ENCODE measurements at regions not wholly inside any gene's neighbourhood (a gene's known extent, or its start where the extent isn't known, plus 50 kb on each side); places are given as distances from the start of the nearest gene placed in this dataset.

DNA sequence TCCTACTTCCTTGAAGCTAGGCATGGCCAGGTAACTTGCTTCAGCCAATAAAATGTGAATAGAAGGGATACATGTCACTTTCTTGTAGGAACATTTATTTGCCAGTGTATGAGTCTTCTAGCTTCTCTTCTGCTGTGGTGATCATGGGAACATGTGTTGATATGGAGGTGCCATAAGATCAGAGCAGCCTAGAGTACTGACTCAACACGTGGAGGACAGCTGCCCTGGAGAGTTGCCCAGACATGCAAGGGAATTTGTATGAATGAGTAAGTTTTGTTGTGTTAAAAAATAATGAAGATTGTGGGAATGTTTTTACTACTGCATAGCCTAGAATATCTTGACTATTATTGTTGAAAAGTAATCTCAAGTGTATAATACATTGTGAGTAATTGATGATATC lies 502.3 kb downstream of the NUF2 start:
- DNase-seq = no peak

DNA sequence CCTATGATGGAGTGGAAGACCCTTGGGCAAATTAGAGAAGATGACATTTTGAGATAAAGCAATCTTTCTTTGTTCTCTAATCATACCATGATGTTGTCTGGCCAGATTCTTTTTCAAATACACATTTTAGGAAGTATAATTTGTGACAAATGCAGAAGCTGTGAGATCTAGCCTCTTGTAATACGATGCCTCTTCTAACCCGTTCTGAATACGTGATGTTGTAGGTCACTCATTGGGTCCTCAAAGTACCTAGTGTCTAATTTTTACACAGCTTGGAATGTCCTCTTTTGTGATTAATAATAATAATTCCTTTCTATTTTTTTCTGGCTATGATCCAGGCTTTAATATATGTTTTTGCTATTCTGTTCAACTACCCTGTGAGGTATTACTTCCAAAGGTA lies 502.7 kb downstream of the NUF2 start:
- DNase-seq = no peak

DNA sequence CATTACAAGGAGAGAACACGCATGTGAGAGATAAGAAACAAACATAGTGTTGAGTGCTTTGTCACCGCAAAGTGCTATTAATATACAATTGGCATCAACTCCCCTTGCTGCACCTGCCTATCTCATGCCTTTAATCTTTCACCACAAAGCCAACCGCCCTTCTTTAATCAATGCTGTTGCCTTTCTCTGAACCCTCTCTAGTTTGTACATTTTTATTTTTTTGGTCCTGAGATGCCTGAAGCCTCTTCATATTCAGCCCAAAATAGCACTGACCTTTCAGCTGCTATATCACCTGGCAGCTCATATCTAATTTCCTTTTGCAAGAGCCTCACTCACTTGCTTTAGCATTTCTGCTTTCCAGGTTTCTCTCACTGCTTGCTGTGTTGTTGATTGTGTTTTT lies 504.7 kb downstream of the NUF2 start:
- DNase-seq = peak; percentile 97

DNA sequence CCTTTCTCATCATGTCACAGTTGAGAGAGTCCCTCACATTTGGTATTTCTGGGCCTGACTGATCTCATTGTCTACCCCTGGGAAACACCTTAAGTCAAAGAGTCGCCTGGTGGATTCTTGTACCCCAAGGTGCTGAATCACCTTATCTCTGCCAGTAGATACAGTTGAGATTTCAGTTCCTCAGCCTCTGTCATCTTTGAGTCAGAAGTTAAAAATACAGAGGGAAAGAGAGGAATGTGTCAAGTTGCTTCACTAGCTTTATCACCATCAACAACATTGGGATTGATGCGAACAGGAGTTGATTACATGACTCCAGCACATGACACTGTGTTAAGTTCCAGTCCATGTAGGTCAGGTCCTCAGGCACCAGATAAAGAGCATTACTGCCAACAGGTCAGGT lies 513.0 kb downstream of the NUF2 start:
- DNase-seq = no peak

DNA sequence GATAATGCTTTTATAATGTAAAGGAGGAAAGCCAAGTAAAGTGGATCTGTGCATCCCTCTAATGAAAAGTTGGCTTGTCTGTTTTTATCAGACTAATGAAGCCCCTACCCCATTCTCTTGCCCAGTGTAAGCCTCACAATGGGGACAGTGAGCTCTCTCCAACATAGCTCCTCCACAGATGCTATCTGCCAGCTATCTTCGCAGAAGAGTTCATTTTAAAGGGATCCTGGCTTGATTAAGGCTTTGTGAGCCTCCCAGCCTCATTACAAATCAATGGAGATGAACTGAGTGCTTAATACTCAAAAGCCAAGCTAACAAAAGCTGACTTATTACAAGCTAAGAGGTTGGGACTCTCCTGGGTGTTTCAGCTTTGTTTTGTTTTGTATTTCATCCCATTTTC lies 514.7 kb downstream of the NUF2 start:
- DNase-seq = no peak

DNA sequence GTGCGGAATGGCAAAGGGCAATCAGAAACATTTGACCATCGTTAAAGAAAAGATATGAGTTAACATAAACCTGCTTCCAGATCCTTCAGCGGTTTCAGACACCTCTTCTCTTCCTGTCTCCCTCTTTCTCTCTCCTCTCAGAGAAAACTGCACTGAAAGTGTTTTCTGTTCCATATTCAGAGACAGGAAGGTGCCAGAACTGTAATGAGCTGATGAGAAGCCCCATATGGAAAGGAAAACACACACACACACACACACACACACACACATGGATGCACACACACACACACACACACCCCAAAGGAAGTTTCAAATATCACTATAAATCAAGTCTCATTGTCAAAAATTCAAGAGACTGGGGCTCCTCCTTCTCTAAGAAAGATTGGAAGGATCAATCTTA lies 515.5 kb downstream of the NUF2 start:
- no peak for DNase-seq

DNA sequence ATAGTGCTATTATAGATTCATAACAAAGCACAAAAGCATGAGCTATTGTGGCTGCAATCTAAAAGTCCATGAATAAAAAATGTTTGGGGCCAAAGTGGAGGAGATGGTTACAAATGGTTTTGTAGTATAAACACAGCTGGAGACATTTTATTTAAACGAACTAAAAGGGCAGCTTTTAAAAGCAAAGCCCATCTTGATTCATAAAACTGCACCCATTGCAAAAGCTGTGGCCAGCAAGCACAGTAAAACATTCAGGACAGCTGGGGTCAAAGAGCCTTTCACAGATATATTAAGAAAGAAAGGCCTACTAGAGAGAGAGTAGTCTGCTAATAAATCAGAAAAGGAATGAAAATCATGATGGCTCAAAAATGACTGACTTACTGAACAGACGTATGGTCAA lies 520.8 kb downstream of the NUF2 start:
- no peak for DNase-seq

DNA sequence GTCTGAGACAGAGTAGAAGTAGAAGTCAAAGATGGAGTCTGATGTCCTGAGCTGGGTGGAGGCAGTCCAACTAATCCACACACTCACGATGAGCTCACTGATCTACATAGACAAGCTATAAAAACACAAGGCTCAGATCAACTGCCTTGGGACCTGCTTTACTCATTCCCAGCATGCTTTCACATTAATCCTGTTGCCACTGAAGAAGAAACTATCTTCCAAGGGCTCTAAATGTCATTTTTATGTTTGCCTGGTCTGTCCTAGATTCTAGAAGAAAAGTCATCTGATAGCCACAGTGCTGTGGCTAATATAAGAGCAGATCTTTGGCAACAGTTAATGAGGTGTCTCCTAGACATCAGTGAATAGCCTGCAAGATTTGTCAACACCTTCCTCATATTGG lies 522.7 kb downstream of the NUF2 start:
- DNase-seq = no peak

DNA sequence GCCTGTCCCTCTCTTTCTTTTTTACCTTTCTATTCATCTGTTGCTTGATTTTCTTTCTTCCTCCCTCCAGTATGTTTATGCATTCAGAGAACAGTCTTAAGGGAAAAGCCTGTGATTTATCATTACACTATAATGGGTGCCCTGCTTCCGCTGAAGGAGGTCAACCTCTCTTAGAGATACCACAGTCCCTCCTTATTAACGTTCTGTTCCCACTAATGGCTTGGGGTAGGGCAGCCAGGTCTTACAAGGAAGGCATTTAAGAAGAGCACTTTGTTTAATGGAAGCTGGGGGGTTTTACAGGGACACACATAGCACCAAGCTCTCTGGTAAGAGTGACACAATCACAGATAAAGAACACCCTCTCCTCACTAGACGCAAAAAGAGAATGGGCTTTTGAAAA lies 523.5 kb downstream of the NUF2 start:
- no peak for DNase-seq

DNA sequence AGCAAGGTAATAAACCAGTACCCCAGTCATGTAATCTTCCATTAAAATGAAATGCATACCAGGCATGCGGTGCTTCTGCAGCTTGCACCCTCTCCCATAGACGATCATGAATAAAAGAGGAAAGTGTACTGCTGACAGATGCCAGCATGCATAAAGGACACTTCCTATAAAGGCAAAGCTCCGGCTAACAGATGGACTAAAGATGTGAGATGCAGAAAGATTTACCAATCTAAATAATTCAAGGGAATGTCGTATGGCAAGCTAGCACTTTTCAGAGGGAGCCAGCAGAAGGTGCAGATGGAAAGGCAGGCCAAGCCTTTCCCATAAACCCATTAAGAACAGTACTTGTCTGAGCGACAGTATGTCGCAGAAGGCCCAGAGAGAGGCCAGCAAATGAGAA lies 542.0 kb downstream of the NUF2 start:
- DNase-seq = no peak

DNA sequence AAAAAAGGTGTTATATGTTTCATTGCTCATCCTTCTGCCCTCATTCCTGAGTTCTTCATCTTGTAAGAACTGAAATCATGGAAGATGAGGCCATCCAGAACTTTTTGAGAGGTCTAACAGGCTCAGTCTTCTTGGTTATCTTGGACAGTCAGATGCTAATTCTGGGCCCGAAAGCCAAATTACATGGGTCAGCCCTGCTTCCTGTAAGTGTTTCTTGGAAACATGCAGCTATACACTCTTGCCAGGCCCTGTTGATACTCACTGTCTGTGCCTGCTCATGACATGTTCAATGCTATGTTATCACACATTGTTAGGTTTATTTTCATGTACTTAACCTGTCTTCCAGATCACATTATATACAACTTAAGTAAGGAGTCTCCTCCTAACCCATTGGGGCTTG lies 542.5 kb downstream of the NUF2 start:
- no peak for DNase-seq

DNA sequence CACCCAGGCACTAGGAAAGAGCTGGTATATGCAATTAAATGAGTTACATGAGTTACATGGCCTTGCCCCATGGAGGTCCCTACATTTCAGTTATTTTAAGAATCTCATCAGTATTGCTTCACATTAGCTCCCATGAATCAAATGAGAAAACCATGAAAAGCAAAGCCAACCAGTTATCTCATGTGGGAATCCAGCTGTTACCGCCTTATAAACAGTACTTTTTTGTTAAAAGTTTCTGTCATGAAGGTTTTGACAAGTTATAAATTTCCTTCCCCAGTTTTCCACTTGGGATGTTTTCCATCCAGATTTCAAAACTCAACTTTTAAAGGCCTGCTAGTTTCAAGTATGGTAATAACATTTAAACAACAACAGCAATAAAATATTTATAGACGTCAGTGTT lies 544.8 kb downstream of the NUF2 start:
- no peak for DNase-seq

DNA sequence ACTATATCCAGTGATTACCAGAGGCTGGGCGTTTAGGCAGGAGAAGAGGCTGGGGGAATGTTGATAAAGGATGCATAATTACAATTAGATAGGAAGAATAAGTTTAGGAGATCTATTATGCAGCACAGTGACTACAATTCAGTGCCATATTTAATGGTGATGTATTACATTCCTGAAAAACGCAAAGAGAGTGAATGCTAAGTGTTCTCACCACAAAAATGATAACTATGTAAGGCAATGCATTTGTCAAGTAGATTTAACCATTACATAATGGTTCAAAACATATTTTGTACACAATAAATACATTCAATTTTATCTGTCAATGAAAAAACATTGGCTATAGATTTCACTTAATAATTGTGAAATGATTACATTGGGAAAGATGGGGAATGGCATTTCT lies 548.9 kb downstream of the NUF2 start:
- no peak for DNase-seq

DNA sequence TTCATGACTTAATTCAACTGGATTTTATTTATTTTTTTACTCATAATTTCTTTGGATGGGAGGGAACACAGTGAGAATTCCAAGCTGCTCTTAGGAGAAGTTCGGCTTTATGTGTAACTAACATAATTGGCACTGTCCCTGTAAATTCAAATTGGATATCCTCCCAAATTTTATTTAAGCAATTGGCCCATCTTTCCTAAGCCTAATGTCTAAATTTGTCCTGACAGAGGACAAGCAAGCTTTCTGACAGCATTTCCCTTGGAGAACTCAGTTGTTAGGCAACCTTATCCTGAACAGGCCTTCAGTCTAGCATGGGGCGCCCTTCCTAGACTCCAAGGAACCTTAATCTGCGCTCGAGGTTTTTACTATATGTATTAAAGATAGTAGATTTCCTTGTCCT lies 550.3 kb downstream of the NUF2 start:
- no peak for DNase-seq

DNA sequence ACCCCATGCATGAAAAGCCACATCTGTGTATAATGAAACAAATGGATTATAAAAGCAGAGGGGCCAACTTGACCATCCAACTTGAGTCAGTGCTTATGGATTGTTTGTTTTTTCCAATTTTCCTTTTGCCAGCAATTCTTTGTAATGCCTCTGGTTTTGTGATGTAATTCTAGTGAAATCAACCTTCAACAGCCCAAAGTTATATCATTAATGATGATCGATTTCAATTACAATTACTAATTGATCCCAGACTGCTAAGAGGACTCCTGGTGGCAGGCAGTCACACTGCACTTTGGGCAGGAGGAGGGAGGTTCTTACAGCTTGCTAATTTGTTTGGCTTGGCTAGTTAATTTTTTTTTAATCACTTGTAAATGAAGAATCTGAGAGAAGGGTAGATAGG lies 552.3 kb downstream of the NUF2 start:
- DNase-seq = peak; percentile 47

DNA sequence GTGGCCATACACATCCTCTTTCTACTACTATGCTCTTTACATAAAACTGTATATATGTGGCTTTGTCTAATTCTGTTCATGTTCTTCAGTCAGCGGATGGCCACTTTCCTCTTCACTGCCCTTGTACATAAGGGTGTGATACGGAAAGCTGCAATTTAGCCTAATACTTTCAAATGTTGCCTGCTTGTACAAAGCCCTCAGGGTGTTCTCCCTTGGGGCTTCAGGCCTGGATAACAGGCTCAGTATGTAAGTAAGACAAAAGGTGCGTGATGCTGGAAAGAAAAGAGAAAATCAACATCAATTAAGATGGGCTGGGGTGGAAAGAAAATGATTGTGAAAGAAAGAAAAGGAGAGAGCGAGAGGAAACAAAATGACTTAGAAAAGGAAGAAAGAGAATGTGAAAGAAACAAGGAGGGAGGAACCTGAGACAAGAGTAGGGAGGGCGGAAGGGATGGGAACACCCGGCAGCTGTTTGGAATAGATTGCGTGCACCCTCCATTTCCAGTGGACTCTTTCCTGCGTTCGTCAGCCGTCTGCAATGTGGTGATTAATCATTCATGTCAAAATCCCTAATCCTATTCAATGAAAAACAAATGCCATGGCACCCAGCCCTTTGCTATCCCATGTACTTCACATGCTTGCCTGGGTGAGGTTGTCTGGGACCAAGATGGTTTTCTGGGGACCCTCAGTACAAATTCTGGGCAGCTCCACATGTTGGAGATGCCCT lies 553.6 kb downstream of the NUF2 start:
- DNase-seq = peak; percentile 93

DNA sequence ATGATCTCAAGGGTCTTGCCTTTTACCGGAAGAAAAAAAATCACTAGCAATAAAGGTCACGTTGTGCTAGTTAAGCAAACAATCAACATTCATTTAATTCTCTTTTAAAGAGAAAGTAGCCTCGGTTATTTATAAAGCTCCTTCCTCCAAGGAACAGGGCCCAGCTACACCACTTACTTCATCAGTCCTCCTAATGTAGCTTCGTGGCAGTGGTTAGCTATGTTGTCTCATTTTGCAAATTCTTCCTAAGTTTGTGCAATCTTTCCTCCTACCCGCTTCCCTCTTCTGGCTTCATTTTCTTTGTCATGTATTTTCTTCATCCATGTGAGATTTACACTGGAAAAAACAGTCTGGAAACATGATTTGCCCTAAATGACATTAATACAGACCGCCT lies 554.2 kb downstream of the NUF2 start:
- DNase-seq = peak; percentile 73

DNA sequence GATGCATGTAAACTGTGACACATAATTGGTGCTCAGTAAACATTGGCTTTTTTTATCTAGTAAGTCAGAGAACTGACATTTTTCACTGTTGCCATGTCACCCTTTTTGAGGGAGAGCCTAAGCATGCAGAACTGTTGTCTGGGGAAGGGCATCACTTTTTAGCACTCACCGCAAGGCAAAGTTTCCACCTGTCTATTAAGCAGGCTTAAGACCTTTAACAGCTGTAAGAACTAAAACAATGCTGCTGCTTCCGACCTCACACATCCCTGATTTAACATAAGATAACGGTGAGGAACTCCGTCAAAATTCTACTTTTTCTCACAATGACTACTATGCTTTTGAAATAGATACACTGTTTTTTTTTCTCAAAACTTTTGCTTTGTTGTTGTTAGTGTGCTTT lies 554.8 kb downstream of the NUF2 start:
- no peak for DNase-seq

DNA sequence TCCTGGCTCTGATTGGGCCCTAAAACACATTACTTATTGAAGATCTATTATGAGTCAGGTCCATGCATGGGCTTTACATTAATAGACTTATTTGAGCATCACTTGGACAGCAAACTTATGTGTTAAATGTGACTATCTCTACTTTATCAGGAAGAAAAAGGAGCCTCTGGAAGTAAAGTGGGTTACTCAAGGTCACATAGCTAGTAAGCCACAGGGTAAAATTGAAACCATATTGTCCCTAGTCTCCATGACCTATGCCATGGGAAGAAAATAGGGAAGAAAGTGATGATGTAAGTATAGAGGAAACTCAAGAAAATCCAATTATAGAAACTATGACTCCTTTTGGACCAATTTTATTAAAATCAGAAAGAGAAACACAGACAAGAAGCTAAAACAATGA lies 555.3 kb downstream of the NUF2 start:
- no peak for DNase-seq

DNA sequence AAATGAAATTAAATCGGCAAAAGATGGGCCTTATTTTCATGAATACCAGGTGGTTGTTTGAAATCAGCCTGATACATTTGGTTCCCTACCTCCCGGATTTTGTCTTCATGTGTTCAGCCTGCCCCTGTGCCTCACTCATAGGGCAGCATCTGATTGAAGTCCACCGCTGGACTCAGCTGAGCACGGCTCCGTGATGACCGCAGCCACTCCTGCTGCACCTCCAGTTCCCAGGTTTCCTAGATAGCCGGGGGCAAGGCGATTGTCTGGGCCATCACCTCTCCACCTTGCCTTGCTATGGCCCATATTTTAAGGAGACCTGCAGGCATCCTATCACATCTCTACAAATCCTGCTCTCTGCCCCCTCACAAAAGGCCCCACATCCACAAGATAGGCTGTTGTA lies 563.8 kb downstream of the NUF2 start:
- no peak for DNase-seq

DNA sequence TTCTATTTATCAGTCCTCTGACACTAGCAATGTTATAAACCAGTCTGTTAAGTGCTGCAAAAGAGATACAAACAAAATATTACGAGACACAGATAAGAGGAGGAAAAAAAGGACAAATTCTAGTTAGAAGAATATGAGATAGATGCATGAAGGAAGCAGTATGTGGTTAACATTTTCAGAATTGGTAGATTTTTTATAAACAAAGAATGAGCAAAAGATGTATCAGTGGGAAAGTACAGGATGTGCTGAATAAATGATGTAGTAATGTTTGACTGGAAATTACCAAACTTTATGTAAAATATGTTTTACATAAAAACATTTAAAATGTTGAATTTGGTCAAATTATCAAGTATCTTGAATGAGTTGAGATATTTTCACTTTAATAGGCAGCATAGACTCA lies 574.2 kb downstream of the NUF2 start:
- DNase-seq = no peak

DNA sequence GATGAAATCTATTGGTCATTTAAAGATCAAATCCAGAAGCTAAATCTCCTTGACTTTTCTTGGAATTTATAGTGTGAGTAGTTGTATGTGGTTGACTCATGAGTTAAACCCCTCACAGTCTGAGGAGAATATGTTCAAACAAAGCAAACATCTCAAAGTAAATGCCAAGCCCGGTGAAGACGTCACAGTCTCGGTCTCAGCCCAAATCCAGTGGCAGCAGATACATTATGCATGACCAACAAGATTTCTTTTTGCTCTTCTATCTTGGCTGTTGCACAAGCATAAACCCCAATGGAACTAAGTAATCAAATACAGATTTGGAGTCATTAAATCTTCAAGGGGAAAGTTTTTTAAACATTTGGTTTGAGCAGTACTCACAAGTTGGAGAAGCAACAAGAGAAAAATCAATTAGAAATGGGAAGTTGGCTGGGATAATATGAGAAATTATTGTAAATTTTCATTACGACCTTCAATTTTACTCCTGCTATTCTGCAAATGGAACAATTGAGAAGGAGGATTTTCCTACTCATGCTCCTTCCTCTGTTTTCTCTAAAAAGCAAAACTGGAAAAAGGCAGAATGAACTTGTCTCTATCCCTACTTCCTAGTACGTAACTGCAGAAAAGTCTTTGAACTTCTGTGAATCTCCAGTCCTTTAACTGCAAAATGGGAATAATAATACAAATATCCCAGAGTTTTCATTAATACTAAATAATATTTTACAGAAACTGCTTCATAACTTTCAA lies 575.8 kb downstream of the NUF2 start:
- no peak for DNase-seq

DNA sequence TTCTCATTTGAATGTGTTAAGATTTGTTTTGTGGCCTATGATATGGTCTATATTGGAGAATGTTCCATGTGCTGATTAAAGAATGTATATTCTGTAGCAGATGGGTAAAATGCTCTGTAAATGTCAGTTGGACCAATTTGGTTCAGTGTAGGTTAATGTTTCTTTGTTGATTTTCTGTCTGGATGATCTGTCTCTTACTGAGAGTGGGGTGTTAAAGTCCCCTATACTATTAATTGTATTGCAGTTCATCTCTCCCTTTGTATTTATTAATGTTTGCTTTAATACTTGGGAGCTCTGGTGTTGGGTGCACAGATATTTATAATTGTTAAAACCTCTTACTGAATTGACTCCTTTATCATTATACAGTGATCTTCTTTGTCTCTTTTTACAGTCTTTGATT lies 584.5 kb downstream of the NUF2 start:
- no peak for DNase-seq

DNA sequence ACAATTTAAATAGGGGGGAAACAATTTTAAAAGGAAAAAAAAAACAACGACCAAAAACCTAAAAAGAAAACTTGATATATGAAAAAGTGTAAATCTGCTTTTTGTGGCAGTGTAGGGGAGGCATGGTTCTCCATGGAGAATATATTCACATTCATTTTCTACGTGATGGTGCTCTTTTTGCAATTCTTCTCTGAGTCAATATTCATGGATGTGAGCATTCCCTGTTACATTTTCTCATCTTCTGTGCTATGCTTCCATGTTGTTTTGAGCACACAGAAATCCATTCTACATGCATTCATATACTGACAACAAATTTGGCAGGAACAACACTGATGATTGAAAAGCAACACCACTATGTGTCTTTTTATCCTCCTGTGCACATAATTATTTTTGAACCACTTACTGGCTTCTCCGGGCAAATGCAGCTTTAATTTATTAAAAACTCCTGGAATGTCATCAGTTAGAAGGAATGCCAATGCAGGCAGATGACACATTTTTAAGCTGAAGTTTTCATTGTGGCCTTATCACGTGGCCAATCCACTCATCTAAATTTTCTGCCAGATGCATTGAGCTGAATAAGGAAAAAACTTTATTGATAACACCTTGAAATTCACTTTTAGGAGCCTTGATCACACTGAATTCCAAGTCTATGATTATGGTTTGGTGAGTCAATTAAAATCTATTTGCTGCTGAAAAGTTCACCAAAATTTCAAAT lies 590.6 kb downstream of the NUF2 start:
- no peak for DNase-seq
